A549 (cell line): ENCODE measurements at regions not wholly inside any gene's neighbourhood (a gene's known extent, or its start where the extent isn't known, plus 50 kb on each side); places are given as distances from the start of the nearest gene placed in this dataset.

Experiments
- CHD2 ChIP-seq: fragments of 150-350 bp; IDR thresholded peaks from 2 replicates; pipeline ENCODE4 v1.6.1; 2014; ENCODE audit warnings: low read length; ENCODE audit not compliant: partially characterized antibody
- EP300 ChIP-seq, 2 experiments: fragments of >200 bp; sonication (Bioruptor Twin); formaldehyde crosslinking; IDR thresholded peaks; 2 replicates in 1 of 2; 3 replicates in 1 of 2; pipeline ENCODE4 v1.6.1; 2016 to 2017
- HOXB13 ChIP-seq: fragments of 250-450 bp; sonication (Bioruptor Pico); IDR thresholded peaks from 2 replicates; pipeline ENCODE4 v1.5.0; 2020; ENCODE audit warnings: low read depth, mild to moderate bottlenecking, moderate library complexity
- POLR2A ChIP-seq: IDR thresholded peaks from 2 replicates; pipeline ENCODE4 v1.6.1; 2012; ENCODE audit warnings: mild to moderate bottlenecking, low read length
- TF ChIP-seq, protein P1 (sequence below): fragments of >200 bp; sonication (Bioruptor Twin); formaldehyde crosslinking; IDR thresholded peaks from 3 replicates; pipeline ENCODE4 v1.5.1; 2016
- TF ChIP-seq, protein P2 (sequence below): IDR thresholded peaks from 2 replicates; pipeline ENCODE4 v1.6.1; 2012

DNA sequence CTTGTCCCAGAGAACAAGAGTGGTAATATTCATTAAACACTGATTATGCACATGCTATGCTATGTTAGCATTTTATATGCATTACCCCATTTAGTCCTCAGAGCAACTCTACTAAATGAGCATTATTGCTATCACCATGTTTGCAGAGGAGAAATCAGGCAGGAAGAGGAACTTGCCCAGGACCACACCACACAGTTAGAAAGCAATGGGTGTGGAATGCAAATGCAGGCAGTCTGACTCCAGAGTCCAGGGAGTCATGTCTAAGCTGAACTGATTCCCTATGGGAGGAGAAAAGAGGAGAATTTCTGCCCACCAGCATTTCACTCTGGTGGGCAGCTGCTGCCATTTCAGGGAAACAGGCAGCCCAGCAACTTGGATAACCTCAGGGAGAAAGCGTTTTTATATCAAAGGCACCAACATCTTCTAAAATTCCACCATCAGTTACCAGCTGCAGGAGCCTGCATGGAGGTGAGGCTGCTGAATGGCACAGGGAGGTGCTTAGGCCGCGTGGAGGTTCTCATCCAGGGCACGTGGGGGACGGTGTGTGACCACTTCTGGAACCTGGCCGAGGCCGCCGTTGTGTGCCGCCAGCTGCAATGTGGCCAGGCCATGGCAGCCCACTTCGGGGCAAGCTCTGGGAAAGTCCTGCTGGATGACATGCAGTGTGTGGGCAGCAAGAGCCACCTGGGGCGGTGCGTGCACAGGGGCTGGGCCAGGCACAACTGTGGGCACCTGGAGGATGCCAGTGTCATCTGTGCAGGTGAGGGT is 68.2 kb upstream of the C10orf120 start:
- TF ChIP-seq, protein P1, sequence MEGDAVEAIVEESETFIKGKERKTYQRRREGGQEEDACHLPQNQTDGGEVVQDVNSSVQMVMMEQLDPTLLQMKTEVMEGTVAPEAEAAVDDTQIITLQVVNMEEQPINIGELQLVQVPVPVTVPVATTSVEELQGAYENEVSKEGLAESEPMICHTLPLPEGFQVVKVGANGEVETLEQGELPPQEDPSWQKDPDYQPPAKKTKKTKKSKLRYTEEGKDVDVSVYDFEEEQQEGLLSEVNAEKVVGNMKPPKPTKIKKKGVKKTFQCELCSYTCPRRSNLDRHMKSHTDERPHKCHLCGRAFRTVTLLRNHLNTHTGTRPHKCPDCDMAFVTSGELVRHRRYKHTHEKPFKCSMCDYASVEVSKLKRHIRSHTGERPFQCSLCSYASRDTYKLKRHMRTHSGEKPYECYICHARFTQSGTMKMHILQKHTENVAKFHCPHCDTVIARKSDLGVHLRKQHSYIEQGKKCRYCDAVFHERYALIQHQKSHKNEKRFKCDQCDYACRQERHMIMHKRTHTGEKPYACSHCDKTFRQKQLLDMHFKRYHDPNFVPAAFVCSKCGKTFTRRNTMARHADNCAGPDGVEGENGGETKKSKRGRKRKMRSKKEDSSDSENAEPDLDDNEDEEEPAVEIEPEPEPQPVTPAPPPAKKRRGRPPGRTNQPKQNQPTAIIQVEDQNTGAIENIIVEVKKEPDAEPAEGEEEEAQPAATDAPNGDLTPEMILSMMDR = no peak
- TF ChIP-seq HOXB13 (CRISPR knock-in tag) = no peak
- TF ChIP-seq, protein P2, sequence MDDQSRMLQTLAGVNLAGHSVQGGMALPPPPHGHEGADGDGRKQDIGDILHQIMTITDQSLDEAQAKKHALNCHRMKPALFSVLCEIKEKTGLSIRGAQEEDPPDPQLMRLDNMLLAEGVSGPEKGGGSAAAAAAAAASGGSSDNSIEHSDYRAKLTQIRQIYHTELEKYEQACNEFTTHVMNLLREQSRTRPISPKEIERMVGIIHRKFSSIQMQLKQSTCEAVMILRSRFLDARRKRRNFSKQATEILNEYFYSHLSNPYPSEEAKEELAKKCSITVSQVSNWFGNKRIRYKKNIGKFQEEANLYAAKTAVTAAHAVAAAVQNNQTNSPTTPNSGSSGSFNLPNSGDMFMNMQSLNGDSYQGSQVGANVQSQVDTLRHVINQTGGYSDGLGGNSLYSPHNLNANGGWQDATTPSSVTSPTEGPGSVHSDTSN = no peak
- TF ChIP-seq CHD2 = no peak
- TF ChIP-seq POLR2A = no peak
- TF ChIP-seq EP300 (IDR thresholded peaks at IDR 0.05) = no peak
